MM.1S (cell line): ENCODE measurements at regions not wholly inside any gene's neighbourhood (a gene's known extent, or its start where the extent isn't known, plus 50 kb on each side); places are given as distances from the start of the nearest gene placed in this dataset.

ENCODE experiments used
- CTCF ChIP-seq: fragments of 300-600 bp; sonication (generic); IDR thresholded peaks from 2 replicates; pipeline ENCODE4 v1.5.1; 2016; ENCODE audit warnings: antibody characterized with exemption, low read length, mixed read lengths
- EZH2phosphoT487 ChIP-seq: fragments of 300-600 bp; sonication (generic); IDR thresholded peaks from 2 replicates; pipeline ENCODE4 v1.6.1; 2018; ENCODE audit warnings: antibody characterized with exemption, low read length

GRCh38 chr6:22970004-22970403, 400.6 kb downstream of the HDGFL1 start:
- TF ChIP-seq CTCF (no peak), EZH2phosphoT487 (no peak)
